ENCODE measurements at regions not wholly inside any gene's neighbourhood (a gene's known extent, or its start where the extent isn't known, plus 50 kb on each side); places are given as distances from the start of the nearest gene placed in this dataset.
A peak's percentile ranks its signal among the peaks of the same experiment; 100 is the strongest.

GRCh38 chr13:74819549-74819948, 662.4 kb downstream of the TBC1D4 start:
- no peaks in the 10 kb centered on the region for H3K4me1 ChIP-seq (ENCODE audit: control insufficient read depth, insufficient read depth, low read length, unreplicated experiment)
- H2AFZ ChIP-seq (ENCODE audit: low read length, unreplicated experiment) = no peak overlapping the region
- H3K36me3 ChIP-seq (ENCODE audit: insufficient read depth, low read length) = no peaks in the 10 kb centered on the region
- no peak overlapping the region for H3K4me3 ChIP-seq (ENCODE audit: low read depth, low read length)
- no peak overlapping the region for H3K27ac ChIP-seq (ENCODE audit: low read depth, low read length)
- no peaks in the 10 kb centered on the region for H3K79me2 ChIP-seq (ENCODE audit: control insufficient read depth, insufficient read depth, low read length, unreplicated experiment)
- no peaks in the 10 kb centered on the region for H3K27me3 ChIP-seq (ENCODE audit: insufficient read depth, low read length)

GRCh38 chr13:74816737-74817136, 665.2 kb downstream of the TBC1D4 start:
- Histone ChIP-seq H3K4me3 (ENCODE audit: low read depth, low read length) (no peak overlapping the region), H3K27me3 (ENCODE audit: insufficient read depth, low read length) (no peaks in the 10 kb centered on the region), H3K27ac (ENCODE audit: low read depth, low read length) (no peak overlapping the region), H2AFZ (ENCODE audit: low read length, unreplicated experiment) (no peak overlapping the region), H3K4me1 (ENCODE audit: control insufficient read depth, insufficient read depth, low read length, unreplicated experiment) (no peaks in the 10 kb centered on the region), H3K36me3 (ENCODE audit: insufficient read depth, low read length) (no peaks in the 10 kb centered on the region), H3K79me2 (ENCODE audit: control insufficient read depth, insufficient read depth, low read length, unreplicated experiment) (no peaks in the 10 kb centered on the region)

DNA sequence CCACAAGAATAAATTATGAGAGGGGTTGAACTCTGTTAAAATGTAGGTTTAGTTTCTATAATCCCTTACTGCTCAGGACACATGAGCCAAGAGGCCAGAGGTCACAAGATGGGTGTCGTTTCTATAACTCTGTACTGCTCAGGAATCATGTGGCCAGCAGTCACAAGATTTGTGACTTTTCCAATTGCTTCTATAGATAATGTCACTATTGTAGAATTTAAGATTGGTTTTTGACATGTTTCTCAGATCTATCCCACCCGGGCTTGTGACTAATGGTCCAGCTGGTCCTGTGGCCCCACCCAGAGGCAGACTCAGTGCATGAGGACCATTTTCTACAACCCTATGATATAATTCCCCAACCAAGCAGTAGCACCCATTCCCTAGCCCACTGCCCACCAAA, 662.0 kb upstream of the KLF12 start:
- Histone ChIP-seq H3K27ac (ENCODE audit: low read depth, low read length) (no peak overlapping the region), H3K4me1 (ENCODE audit: control insufficient read depth, insufficient read depth, low read length, unreplicated experiment) (no peaks in the 10 kb centered on the region), H3K36me3 (ENCODE audit: insufficient read depth, low read length) (no peaks in the 10 kb centered on the region), H3K4me3 (ENCODE audit: low read depth, low read length) (no peak overlapping the region), H3K27me3 (ENCODE audit: insufficient read depth, low read length) (no peaks in the 10 kb centered on the region), H2AFZ (ENCODE audit: low read length, unreplicated experiment) (no peak overlapping the region), H3K79me2 (ENCODE audit: control insufficient read depth, insufficient read depth, low read length, unreplicated experiment) (no peaks in the 10 kb centered on the region)

DNA sequence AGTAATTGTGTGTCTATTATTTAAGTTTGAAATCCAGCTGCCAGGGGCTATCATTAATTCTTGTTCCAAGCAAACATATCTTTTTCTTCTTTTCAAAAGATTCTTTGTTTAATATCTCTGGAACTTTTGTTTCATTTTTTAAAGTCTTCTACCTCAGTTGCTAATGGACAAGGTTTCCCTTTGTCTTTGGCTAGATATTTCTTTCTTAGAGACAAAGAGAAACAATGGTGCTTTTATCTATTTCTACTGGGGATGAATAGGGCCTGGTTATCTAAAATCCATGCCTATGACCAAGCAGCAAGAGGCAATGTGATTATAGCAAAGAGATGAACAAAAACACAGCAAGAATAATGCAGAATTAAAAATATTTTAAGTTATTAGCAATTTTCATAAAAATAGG, 661.3 kb upstream of the KLF12 start:
- Histone ChIP-seq H3K36me3 (ENCODE audit: insufficient read depth, low read length) (no peaks in the 10 kb centered on the region), H3K79me2 (ENCODE audit: control insufficient read depth, insufficient read depth, low read length, unreplicated experiment) (no peaks in the 10 kb centered on the region), H3K27me3 (ENCODE audit: insufficient read depth, low read length) (no peaks in the 10 kb centered on the region), H2AFZ (ENCODE audit: low read length, unreplicated experiment) (no peak overlapping the region), H3K4me3 (ENCODE audit: low read depth, low read length) (no peak overlapping the region), H3K27ac (ENCODE audit: low read depth, low read length) (no peak overlapping the region), H3K4me1 (ENCODE audit: control insufficient read depth, insufficient read depth, low read length, unreplicated experiment) (no peaks in the 10 kb centered on the region)

- no peaks in the 10 kb centered on the region for H3K4me1 ChIP-seq (ENCODE audit: control insufficient read depth, insufficient read depth, low read length, unreplicated experiment)
- no peak overlapping the region for H2AFZ ChIP-seq (ENCODE audit: low read length, unreplicated experiment)
- no peaks in the 10 kb centered on the region for H3K36me3 ChIP-seq (ENCODE audit: insufficient read depth, low read length)
- H3K4me3 ChIP-seq (ENCODE audit: low read depth, low read length) = no peak overlapping the region
- H3K79me2 ChIP-seq (ENCODE audit: control insufficient read depth, insufficient read depth, low read length, unreplicated experiment) = no peaks in the 10 kb centered on the region
- H3K27me3 ChIP-seq (ENCODE audit: insufficient read depth, low read length) = no peaks in the 10 kb centered on the region
- H3K27ac ChIP-seq (ENCODE audit: low read depth, low read length) = no peak overlapping the region
Measured at GRCh38 chr13:74794582-74794981, 660.4 kb upstream of the KLF12 start.

- Histone ChIP-seq H3K27ac (ENCODE audit: low read depth, low read length) (no peak overlapping the region), H3K79me2 (ENCODE audit: control insufficient read depth, insufficient read depth, low read length, unreplicated experiment) (no peaks in the 10 kb centered on the region), H3K4me1 (ENCODE audit: control insufficient read depth, insufficient read depth, low read length, unreplicated experiment) (no peaks in the 10 kb centered on the region), H2AFZ (ENCODE audit: low read length, unreplicated experiment) (no peak overlapping the region), H3K4me3 (ENCODE audit: low read depth, low read length) (no peak overlapping the region), H3K36me3 (ENCODE audit: insufficient read depth, low read length) (no peaks in the 10 kb centered on the region), H3K27me3 (ENCODE audit: insufficient read depth, low read length) (no peaks in the 10 kb centered on the region)
Measured at GRCh38 chr13:74794147-74794546, 659.9 kb upstream of the KLF12 start.

DNA sequence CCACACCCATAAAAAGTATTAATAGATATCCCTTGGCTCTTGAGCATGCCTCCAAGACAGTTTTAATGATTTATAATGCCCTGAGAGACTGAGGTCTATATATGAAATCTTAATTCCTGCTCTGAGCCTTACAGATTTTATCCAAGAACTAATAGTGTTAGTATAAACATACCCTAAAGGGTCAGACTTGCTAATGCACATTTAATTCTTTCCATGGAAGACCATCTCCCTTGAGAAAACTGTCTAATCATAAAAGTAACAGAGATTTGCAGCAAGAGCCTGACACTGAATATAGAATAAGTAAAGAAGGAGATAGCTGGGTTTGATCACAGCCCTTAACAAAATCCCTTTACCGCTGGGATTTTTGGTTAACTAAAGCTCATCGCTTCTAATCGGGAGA, 650.8 kb upstream of the KLF12 start:
- H3K79me2 ChIP-seq (ENCODE audit: control insufficient read depth, insufficient read depth, low read length, unreplicated experiment) = no peaks in the 10 kb centered on the region
- no peak overlapping the region for H3K4me3 ChIP-seq (ENCODE audit: low read depth, low read length)
- H3K4me1 ChIP-seq (ENCODE audit: control insufficient read depth, insufficient read depth, low read length, unreplicated experiment) = no peaks in the 10 kb centered on the region
- no peak overlapping the region for H2AFZ ChIP-seq (ENCODE audit: low read length, unreplicated experiment)
- no peaks in the 10 kb centered on the region for H3K36me3 ChIP-seq (ENCODE audit: insufficient read depth, low read length)
- H3K27me3 ChIP-seq (ENCODE audit: insufficient read depth, low read length) = no peaks in the 10 kb centered on the region
- no peak overlapping the region for H3K27ac ChIP-seq (ENCODE audit: low read depth, low read length)

DNA sequence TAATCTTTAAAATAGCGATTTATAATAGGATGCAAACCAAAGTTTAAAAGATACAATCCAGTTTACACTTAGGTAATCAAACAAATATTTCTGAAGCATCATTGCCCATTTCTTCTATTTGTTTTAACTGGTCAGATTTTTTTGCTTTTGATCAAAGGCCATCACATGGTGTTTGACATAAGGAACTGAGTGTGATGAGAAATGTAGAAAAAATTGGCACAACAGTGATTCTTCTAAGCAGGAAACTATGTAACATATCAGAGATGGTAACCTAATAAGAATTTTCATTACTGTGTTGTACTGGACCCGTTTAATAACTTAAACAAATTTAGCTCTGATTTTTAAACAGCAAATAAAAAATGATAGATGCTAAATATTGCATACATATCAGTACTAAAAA, 644.7 kb upstream of the KLF12 start:
- H3K4me3 ChIP-seq (ENCODE audit: low read depth, low read length) = no peak overlapping the region
- no peaks in the 10 kb centered on the region for H3K79me2 ChIP-seq (ENCODE audit: control insufficient read depth, insufficient read depth, low read length, unreplicated experiment)
- peaks cover 8% of the 10 kb centered on the region for H3K4me1 ChIP-seq (ENCODE audit: control insufficient read depth, insufficient read depth, low read length, unreplicated experiment)

GRCh38 chr13:74778087-74778486, 643.9 kb upstream of the KLF12 start:
- H3K4me3 ChIP-seq (ENCODE audit: low read depth, low read length) = no peak overlapping the region
- no peaks in the 10 kb centered on the region for H3K79me2 ChIP-seq (ENCODE audit: control insufficient read depth, insufficient read depth, low read length, unreplicated experiment)
- no peaks in the 10 kb centered on the region for H3K27me3 ChIP-seq (ENCODE audit: insufficient read depth, low read length)
- H3K36me3 ChIP-seq (ENCODE audit: insufficient read depth, low read length) = no peaks in the 10 kb centered on the region
- no peak overlapping the region for H2AFZ ChIP-seq (ENCODE audit: low read length, unreplicated experiment)
- no peak overlapping the region for H3K27ac ChIP-seq (ENCODE audit: low read depth, low read length)
- peaks cover 16% of the 10 kb centered on the region for H3K4me1 ChIP-seq (ENCODE audit: control insufficient read depth, insufficient read depth, low read length, unreplicated experiment)

More for the DNA sequence above, 644.7 kb upstream of the KLF12 start:
- H2AFZ ChIP-seq (ENCODE audit: low read length, unreplicated experiment) = no peak overlapping the region
- no peak overlapping the region for H3K27ac ChIP-seq (ENCODE audit: low read depth, low read length)
- H3K27me3 ChIP-seq (ENCODE audit: insufficient read depth, low read length) = no peaks in the 10 kb centered on the region
- no peaks in the 10 kb centered on the region for H3K36me3 ChIP-seq (ENCODE audit: insufficient read depth, low read length)

DNA sequence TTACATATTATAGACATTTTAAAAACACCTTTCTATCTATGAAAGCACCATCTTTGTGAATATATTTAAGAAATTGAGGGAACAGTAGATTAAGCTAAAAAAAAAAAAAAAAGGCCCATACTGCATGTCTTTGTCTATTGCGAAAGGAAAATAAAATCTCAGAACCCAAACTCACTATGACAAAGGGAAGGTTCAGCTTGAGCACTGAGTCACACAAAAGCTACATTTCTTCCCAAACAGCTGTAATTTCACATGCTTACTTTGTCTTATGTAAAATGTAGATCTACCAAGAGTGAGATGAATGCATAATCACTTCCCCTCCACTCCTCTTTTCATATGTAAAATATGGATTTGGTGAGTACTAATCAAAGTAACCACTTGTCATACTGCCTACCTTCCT, 640.1 kb upstream of the KLF12 start:
- Histone ChIP-seq H3K27me3 (ENCODE audit: insufficient read depth, low read length) (no peaks in the 10 kb centered on the region), H3K4me3 (ENCODE audit: low read depth, low read length) (no peak overlapping the region), H3K4me1 (ENCODE audit: control insufficient read depth, insufficient read depth, low read length, unreplicated experiment) (peaks cover 51% of the 10 kb centered on the region), H2AFZ (ENCODE audit: low read length, unreplicated experiment) (peak overlapping the region; percentile 48), H3K79me2 (ENCODE audit: control insufficient read depth, insufficient read depth, low read length, unreplicated experiment) (no peaks in the 10 kb centered on the region), H3K27ac (ENCODE audit: low read depth, low read length) (peak overlapping the region; percentile 43), H3K36me3 (ENCODE audit: insufficient read depth, low read length) (no peaks in the 10 kb centered on the region)

DNA sequence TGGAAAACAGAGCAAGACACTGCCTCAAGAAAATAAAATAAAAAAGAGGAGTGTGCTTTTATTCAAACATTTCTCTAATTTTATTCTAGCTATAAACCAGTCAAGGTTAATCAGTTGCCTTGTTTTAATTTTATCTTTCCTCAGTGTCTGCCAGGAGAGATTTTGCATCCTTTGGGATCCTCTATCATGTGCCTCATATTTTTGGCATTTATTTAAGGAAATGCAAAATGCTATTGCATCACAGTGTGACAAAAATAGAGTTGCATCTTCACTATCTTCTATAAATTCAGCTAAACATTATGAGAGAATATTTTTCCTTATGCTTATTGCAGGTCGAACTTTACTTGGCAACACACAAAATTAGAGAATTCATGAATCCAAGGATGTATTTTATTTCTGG, 639.0 kb upstream of the KLF12 start:
- Histone ChIP-seq H3K36me3 (ENCODE audit: insufficient read depth, low read length) (no peaks in the 10 kb centered on the region), H3K27ac (ENCODE audit: low read depth, low read length) (peak overlapping the region; percentile 85), H3K27me3 (ENCODE audit: insufficient read depth, low read length) (no peaks in the 10 kb centered on the region), H3K4me3 (ENCODE audit: low read depth, low read length) (no peak overlapping the region), H2AFZ (ENCODE audit: low read length, unreplicated experiment) (no peak overlapping the region), H3K79me2 (ENCODE audit: control insufficient read depth, insufficient read depth, low read length, unreplicated experiment) (no peaks in the 10 kb centered on the region), H3K4me1 (ENCODE audit: control insufficient read depth, insufficient read depth, low read length, unreplicated experiment) (peaks cover 51% of the 10 kb centered on the region)

Measured in ACC112 (cell line).